Activated CD4-positive, alpha-beta T cell treated with anti-CD3 and anti-CD28 coated beads for 36 hours (primary cell): ENCODE measurements at regions not wholly inside any gene's neighbourhood (a gene's known extent, or its start where the extent isn't known, plus 50 kb on each side); places are given as distances from the start of the nearest gene placed in this dataset.
"Not testable (repeated sequence)": the region's sequence is repeated elsewhere in the genome, so short reads cannot be mapped to it uniquely, and the experiment has no call there.

ENCODE experiments used
- ATAC-seq: fragments of 200-7000 bp; cut with Tn5 transposase; one replicate; pipeline ENCODE4 v1.10.0; 2021; ENCODE audit warnings: mild to moderate bottlenecking, moderate library complexity
- CTCF ChIA-PET: fragments of 350-600 bp; sonication (Branson Sonifier 250); formaldehyde crosslinking; loops from one replicate; lab custom pipeline; 2021; ENCODE audit warnings: antibody characterized with exemption; lab: Charles Lee
- POLR2A ChIA-PET: fragments of 350-600 bp; sonication (Branson Sonifier 250); formaldehyde crosslinking; loops from one replicate; lab custom pipeline; 2021; ENCODE audit warnings: antibody characterized with exemption, inconsistent platforms; lab: Charles Lee
- DNase-seq: peaks from one replicate; pipeline ENCODE4 v3.0.0-alpha.2; 2020
- H3K27ac Mint-ChIP-seq: one replicate; pipeline ENCODE4 v1.8.0; 2021; ENCODE audit warnings: mixed read lengths
- H3K27me3 Mint-ChIP-seq: one replicate; pipeline ENCODE4 v1.8.0; 2021; ENCODE audit warnings: mixed read lengths
- H3K36me3 Mint-ChIP-seq: one replicate; pipeline ENCODE4 v1.8.0; 2021; ENCODE audit warnings: low read depth, mixed read lengths
- H3K4me1 Mint-ChIP-seq: one replicate; pipeline ENCODE4 v1.8.0; 2021; ENCODE audit warnings: mixed read lengths
- H3K4me3 Mint-ChIP-seq: one replicate; pipeline ENCODE4 v1.8.0; 2021; ENCODE audit warnings: mild to moderate bottlenecking, moderate library complexity, mixed read lengths
- H3K9me3 Mint-ChIP-seq: one replicate; pipeline ENCODE4 v1.8.0; 2021; ENCODE audit warnings: low read depth, mixed read lengths
- intact Hi-C, 2 experiments: fragments of 100-400 bp; cut with DNase I in 1 of 2; cut with micrococcal nuclease in 1 of 2; formaldehyde crosslinking; loops; one replicate each; pipeline versions ENCODE4 v1.14.2 to v1.15.1; 2022 to 2024; cut with DNase I, micrococcal nuclease

DNA sequence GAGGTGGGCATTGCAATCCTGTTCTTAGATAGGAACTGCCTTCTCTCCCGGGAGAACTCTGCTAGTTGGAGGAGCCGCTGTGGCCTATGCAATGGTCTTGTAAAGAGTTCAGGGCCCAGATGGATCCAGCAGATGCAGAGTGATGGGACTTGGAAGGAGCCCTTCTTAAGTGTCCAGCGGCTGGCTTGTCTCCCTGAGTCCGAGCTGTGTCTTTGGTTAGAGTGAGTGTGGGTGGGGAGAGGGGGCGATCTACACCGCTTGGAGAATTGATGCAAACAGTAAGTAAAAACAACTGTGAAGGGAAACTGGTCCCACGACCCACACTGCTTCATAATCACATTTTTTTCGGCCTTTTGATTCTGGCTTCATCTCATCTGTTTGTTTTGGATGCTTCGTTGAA is 89.8 kb upstream of the CYRIA start:
- no peak for DNase-seq
- POLR2A ChIA-PET, result no interaction called here
- Mint-ChIP-seq H3K4me1 (no peaks in the 10 kb centered on the region), H3K27me3 (peaks cover 3% of the 10 kb centered on the region), H3K36me3 (no peaks in the 10 kb centered on the region), H3K9me3 (no peaks in the 10 kb centered on the region), H3K4me3 (no peak overlapping the region), H3K27ac (no peak overlapping the region)
- CTCF ChIA-PET, result interaction anchor here (0.7 to 3.9 kb wide), 6 partner anchors 8 to 229 kb away, joined by 3 to 55 read pairs (median 12); no protein-coding TSS in a partner anchor
- no peak for ATAC-seq
- intact Hi-C loops, result loop anchor here in 1 of 2 experiments (5.0 kb wide), 2 partner anchors 228 to 1113 kb away; no protein-coding TSS in a partner anchor

DNA sequence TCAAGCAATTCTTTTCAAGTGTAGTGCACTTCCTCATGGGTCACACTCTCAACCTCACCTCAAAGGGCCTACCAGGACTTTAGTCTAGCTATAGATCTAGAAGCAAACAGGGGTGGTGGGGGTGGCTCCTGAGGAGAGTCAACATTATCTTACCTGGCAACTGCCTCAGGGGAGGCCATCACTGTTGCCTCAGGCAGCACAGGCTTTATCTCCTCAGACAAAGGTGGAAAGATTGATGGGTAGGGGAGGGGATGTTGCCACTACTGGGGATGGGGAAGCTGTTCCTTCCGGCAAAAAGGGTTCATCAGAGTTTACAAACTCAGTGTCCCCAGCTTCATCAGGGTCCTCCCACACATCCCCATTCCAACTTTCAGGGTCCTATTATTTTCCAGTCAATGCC is 87.4 kb upstream of the CYRIA start:
- H3K4me1 Mint-ChIP-seq, H3K36me3 Mint-ChIP-seq, H3K27me3 Mint-ChIP-seq, H3K4me3 Mint-ChIP-seq, H3K27ac Mint-ChIP-seq, intact Hi-C loops, ATAC-seq, DNase-seq, H3K9me3 Mint-ChIP-seq, POLR2A ChIA-PET: not testable (repeated sequence)
- CTCF ChIA-PET, result interaction anchor here (0.7 to 2.2 kb wide), 4 partner anchors 38 to 779 kb away, joined by 3 to 9 read pairs (median 4); no protein-coding TSS in a partner anchor

DNA sequence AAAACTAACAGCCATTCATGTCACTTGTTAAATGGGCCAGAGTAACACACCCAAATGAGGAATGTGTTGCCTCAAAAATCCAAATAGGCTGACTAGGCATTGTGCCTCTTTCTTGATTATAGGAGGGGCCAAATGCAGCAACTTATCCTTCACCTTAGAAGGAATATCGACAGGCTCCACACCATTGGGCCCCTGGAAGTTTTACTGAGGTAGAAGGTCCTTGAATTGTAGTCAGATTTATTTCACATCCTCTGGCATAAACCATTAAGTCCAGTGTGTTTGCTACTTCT is 85.2 kb upstream of the CYRIA start:
- CTCF ChIA-PET, H3K4me3 Mint-ChIP-seq, ATAC-seq, H3K27ac Mint-ChIP-seq, H3K36me3 Mint-ChIP-seq, DNase-seq, H3K9me3 Mint-ChIP-seq, intact Hi-C loops, POLR2A ChIA-PET, H3K27me3 Mint-ChIP-seq: not testable (repeated sequence)
- peaks cover 24% of the 10 kb centered on the region for H3K4me1 Mint-ChIP-seq

DNA sequence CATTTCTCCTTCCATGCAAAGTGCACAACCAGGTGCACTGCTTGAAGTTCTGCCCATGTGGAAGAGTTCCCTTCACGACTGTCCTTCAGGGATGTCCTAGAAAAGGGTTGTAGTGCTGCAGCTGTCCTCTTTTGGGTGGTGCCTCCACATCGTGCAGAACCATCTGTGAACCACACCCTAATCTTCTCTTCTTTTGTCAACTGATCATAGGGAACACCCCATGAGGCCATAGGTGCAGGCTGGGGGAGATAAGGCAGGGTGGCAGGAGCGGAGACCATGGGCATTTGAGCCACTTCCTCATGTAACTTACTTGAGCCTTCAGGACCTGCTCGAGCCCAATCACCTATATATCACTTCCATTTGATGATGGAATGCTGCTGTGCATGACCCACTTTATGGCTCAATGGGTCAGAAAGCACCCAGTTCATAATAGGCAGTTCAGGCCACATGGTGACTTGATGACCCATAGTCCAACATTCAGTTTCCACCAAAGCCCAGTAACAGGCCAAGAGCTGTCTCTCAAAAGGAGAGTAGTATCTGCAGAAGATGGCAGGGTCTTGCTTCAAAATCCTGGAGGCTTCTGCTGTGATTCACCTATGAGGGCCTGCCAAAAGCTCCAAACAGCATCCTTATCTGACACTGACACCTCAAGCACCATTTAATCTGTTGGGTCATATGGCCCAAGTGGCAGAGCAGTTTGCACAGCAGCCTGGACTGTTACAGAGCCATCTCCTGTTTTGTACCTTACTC is 84.7 kb upstream of the CYRIA start:
- CTCF ChIA-PET, result no interaction called here
- no peak for DNase-seq
- no peak for ATAC-seq
- intact Hi-C loops, result no loop called here
- peaks cover 29% of the 10 kb centered on the region for H3K4me1 Mint-ChIP-seq
- H3K27ac Mint-ChIP-seq, result no peak overlapping the region
- POLR2A ChIA-PET, result no interaction called here
- H3K27me3 Mint-ChIP-seq, result peaks cover 3% of the 10 kb centered on the region
- H3K36me3 Mint-ChIP-seq, result no peaks in the 10 kb centered on the region
- H3K9me3 Mint-ChIP-seq, result no peaks in the 10 kb centered on the region
- H3K4me3 Mint-ChIP-seq, result no peak overlapping the region

DNA sequence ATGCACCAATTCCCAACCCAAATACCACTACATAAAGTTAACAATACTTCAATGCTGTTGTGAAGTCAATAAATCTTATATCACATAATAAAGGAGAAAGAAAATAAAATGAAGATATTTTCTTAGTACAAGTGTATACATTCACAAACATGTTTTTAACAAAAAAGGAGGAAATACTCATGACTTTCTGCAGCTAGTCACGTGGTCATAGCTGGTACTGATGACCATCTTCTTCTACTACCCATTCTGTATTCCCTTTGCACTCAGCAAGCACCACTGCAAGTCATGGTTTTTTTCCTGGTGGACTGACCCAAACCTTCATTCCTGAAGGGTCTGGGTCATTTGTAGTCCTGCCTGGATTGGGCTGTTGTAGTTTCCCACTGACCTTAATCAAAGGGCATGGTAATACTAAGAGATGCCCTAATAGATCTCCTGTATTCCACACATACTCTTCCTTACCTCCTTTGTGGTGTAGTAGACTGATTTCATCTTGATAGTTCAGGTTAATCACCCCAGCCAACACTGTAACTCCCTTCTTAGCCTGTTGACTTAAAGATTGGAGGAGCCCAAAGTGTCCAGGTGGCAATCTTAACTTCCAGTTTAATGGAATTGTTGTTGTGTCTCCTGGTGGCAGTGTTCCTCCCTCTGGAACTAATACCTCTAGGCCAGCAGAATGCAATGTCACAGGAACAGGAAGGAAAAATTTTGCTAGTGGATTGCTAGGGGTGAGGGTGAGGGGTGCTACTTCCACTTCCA is 83.1 kb upstream of the CYRIA start:
- CTCF ChIA-PET, result interaction anchor here (0.7 kb wide), 1 partner anchor 140 kb away, joined by 3 read pairs; no protein-coding TSS in a partner anchor
- H3K27me3 Mint-ChIP-seq, result not testable (repeated sequence)

DNA sequence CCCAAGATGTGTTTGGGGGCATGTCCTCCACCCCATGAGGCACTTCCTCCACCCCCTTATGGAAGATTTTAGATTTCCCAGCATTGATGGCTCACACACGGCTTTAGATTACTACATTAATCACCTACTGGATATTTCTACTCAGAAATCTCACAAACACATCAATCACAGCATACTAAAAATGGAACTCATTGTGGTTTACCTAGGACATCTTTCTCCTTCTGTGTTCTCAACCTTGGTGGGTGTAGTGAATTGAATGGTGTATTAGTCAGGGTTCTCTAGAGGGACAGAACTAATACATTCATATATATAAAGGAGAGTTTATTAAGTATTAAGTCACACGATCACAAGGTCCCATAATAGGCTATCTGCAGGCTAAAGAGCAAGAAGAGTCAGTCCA is 82.1 kb upstream of the CYRIA start:
- Mint-ChIP-seq H3K36me3 (no peaks in the 10 kb centered on the region), H3K9me3 (no peaks in the 10 kb centered on the region), H3K4me3 (peak overlapping the region; percentile 9), H3K27me3 (peaks cover 9% of the 10 kb centered on the region), H3K4me1 (peaks cover 33% of the 10 kb centered on the region), H3K27ac (peak overlapping the region; percentile 76)
- ChIA-PET POLR2A (no interaction called here), CTCF (interaction anchor here (1.2 kb wide), 1 partner anchor 88 kb away, joined by 3 read pairs; no protein-coding TSS in a partner anchor)
- DNase-seq (peak; percentile 40), ATAC-seq (peak; percentile 85)
- intact Hi-C loops, result loop anchor here (1.0 to 5.0 kb wide), 5 partner anchors 18 to 780 kb away; no protein-coding TSS in a partner anchor

More for the DNA sequence above, 83.1 kb upstream of the CYRIA start:
- H3K4me3 Mint-ChIP-seq, H3K27ac Mint-ChIP-seq, POLR2A ChIA-PET, ATAC-seq, H3K9me3 Mint-ChIP-seq, DNase-seq, H3K36me3 Mint-ChIP-seq: not testable (repeated sequence)
- intact Hi-C loops, result loop anchor here in 1 of 2 experiments (5.0 kb wide), 1 partner anchor 781 kb away; no protein-coding TSS in a partner anchor
- H3K4me1 Mint-ChIP-seq, result peaks cover 33% of the 10 kb centered on the region

DNA sequence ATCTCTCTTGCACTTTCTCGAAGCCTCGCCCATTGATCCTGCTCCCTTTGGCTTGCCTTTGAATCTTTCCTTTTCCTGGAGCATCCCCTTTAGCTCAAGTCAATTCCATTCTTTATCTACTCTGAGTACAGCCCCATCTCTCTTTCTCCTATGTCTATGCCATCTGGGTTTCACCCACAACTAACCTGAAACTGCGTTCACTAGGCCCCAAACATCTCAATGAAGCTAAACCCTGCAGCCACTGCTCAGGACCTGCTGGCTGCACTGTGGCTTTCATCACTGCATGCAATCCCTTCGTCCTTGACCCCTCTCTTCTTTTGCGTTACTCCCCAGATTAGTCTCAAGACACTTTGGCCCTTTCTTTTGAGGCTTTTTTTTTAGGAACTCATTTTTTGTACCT is 81.6 kb upstream of the CYRIA start:
- peak; percentile 39 for DNase-seq
- no peaks in the 10 kb centered on the region for H3K36me3 Mint-ChIP-seq
- H3K27ac Mint-ChIP-seq, result peak overlapping the region; percentile 76
- H3K4me1 Mint-ChIP-seq, result peaks cover 33% of the 10 kb centered on the region
- peak; percentile 62 for ATAC-seq
- peak overlapping the region; percentile 9 for H3K4me3 Mint-ChIP-seq
- H3K27me3 Mint-ChIP-seq, result peaks cover 9% of the 10 kb centered on the region
- POLR2A ChIA-PET, result no interaction called here
- intact Hi-C loops, result loop anchor here (1.0 to 5.0 kb wide), 5 partner anchors 18 to 780 kb away; no protein-coding TSS in a partner anchor
- CTCF ChIA-PET, result interaction anchor here (0.6 to 1.2 kb wide), 3 partner anchors 8 to 87 kb away, joined by 3 to 4 read pairs (median 4); no protein-coding TSS in a partner anchor
- no peaks in the 10 kb centered on the region for H3K9me3 Mint-ChIP-seq

DNA sequence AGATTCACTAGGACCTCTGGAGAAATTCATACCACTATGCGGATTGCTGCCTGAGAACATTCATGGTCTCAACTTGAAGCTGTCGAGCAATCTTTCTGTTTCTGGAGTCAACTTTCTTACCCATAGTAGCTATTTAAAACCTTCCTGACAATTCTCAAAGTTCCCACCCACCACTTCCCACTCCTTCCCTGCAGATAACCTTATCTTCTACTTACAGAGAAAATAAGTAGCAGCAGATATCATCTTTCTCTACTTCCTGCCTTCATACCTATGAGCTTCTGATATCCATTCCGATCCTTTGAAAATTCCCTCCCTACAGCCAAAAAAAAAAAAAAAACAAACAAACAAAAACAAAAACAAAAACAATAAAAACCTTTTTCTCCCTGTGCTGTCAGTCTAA is 81.2 kb upstream of the CYRIA start:
- ChIA-PET CTCF (interaction anchor here (0.5 to 1.2 kb wide), 4 partner anchors 8 to 87 kb away, joined by 3 to 4 read pairs (median 4); no protein-coding TSS in a partner anchor), POLR2A (no interaction called here)
- H3K27me3 Mint-ChIP-seq, result peaks cover 9% of the 10 kb centered on the region
- no peaks in the 10 kb centered on the region for H3K36me3 Mint-ChIP-seq
- H3K4me1 Mint-ChIP-seq, result peaks cover 33% of the 10 kb centered on the region
- H3K4me3 Mint-ChIP-seq, result no peak overlapping the region
- H3K27ac Mint-ChIP-seq, result peak overlapping the region; percentile 76
- H3K9me3 Mint-ChIP-seq, result no peaks in the 10 kb centered on the region
- no peak for DNase-seq
- intact Hi-C loops, result loop anchor here (1.0 to 5.0 kb wide), 5 partner anchors 18 to 780 kb away; no protein-coding TSS in a partner anchor
- ATAC-seq, result no peak

DNA sequence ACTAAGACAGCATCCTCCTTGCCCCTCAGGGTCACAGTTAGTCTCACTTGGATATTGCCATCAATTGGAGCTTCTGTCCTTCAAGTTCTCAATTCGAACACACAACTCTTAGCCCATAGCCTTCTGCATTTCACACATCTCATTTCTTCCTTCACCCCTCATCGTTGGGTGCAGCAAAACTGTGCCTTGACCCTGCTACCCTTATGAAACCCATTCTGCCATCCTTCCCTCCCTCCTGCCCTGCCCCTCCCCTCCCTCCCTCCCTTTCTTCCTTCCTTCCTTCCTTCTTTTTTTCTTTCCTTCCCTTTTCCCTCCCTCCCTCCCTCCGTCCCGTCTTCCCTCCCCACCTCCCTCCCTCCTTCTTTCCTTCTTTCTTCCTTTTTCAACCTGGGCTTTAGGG is 80.7 kb upstream of the CYRIA start:
- ChIA-PET CTCF (interaction anchor here (0.5 to 1.2 kb wide), 3 partner anchors 40 to 1523 kb away, joined by 3 to 4 read pairs (median 3); no protein-coding TSS in a partner anchor), POLR2A (no interaction called here)
- intact Hi-C loops, result loop anchor here in 1 of 2 experiments (2.0 to 5.0 kb wide), 2 partner anchors 80 to 779 kb away; no protein-coding TSS in a partner anchor
- peak overlapping the region; percentile 76 for H3K27ac Mint-ChIP-seq
- peaks cover 10% of the 10 kb centered on the region for H3K27me3 Mint-ChIP-seq
- H3K4me1 Mint-ChIP-seq, result peaks cover 33% of the 10 kb centered on the region
- no peaks in the 10 kb centered on the region for H3K36me3 Mint-ChIP-seq
- ATAC-seq (no peak), DNase-seq (no peak)
- H3K4me3 Mint-ChIP-seq, result no peak overlapping the region
- no peaks in the 10 kb centered on the region for H3K9me3 Mint-ChIP-seq

DNA sequence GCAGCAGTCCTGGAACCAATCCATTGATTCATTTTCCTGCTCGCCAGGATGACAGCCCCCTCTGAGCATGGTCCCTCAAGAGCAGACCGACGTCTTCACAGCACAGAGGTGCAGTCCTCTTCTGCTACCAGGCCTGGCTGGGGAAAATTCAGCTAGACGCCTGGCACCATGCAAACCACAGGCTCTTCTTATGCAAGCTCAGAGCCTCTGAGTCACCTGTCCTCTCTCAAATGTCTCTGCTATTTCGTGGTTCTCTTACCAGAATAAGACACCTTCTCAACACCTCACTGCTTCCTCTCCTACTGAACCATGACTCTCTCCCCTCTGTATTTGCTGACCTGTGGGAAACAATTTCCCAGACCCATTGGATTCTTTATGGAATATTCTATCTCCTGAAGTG is 79.8 kb upstream of the CYRIA start:
- POLR2A ChIA-PET, result no interaction called here
- DNase-seq (peak; percentile 62), ATAC-seq (peak; percentile 67)
- Mint-ChIP-seq H3K27me3 (peaks cover 10% of the 10 kb centered on the region), H3K4me1 (peaks cover 33% of the 10 kb centered on the region), H3K27ac (no peak overlapping the region), H3K36me3 (no peaks in the 10 kb centered on the region), H3K4me3 (no peak overlapping the region), H3K9me3 (no peaks in the 10 kb centered on the region)
- intact Hi-C loops, result loop anchor here in 1 of 2 experiments (5.0 kb wide), 1 partner anchor 778 kb away; no protein-coding TSS in a partner anchor
- CTCF ChIA-PET, result interaction anchor here (0.7 to 1.3 kb wide), 2 partner anchors 12 to 1522 kb away, joined by 3 to 5 read pairs; no protein-coding TSS in a partner anchor

DNA sequence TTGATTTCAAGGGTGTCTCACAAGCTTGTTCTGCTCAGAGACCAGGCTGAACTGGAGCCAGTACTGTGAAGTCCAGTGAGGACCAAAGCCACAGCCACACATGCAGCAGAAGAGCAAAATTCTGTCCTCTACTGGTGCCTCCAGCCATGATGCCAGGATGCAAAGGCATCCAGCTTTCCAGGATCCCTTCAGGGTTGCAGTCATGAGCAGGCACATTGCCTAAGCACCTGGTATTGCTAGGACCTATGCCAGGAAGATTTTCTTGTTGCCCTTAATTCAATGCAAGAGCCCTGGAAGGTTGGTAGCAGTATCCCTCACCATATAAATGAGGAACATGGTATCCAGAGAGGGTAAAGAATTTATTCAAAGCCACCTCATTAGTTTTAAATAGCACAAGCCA is 78.9 kb upstream of the CYRIA start:
- peaks cover 33% of the 10 kb centered on the region for H3K4me1 Mint-ChIP-seq
- CTCF ChIA-PET, result interaction anchor here (0.7 to 1.3 kb wide), 3 partner anchors 13 to 460 kb away, joined by 3 to 5 read pairs (median 4); no protein-coding TSS in a partner anchor
- H3K36me3 Mint-ChIP-seq, result no peaks in the 10 kb centered on the region
- no peak overlapping the region for H3K4me3 Mint-ChIP-seq
- ATAC-seq, result no peak
- POLR2A ChIA-PET, result no interaction called here
- no peak overlapping the region for H3K27ac Mint-ChIP-seq
- peaks cover 13% of the 10 kb centered on the region for H3K27me3 Mint-ChIP-seq
- intact Hi-C loops, result no loop called here
- no peak for DNase-seq
- H3K9me3 Mint-ChIP-seq, result no peaks in the 10 kb centered on the region
